ENCODE measurements at regions not wholly inside any gene's neighbourhood (a gene's known extent, or its start where the extent isn't known, plus 50 kb on each side); places are given as distances from the start of the nearest gene placed in this dataset.

DNA sequence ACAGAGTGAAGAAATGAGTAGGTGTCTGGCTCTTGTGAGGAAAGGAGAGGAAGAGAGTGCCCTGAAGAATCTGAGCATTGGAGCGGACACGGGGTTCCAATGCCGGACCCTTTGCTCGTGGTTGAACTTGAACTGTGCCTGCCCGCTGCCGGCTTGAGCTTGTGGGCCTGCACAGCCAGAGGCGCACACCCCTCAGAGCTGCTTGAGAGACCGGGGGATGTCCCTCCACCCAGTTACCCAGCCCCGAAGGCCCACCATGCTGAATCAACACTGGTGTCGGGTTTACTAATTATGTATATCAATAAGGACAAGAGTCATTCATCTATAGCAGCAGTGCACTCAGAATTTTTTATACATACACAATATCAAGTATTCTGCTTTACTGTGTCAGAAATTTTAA lies 218.3 kb upstream of the CST7 start (continued):
- TF ChIP-seq SMC3 (conservative IDR thresholded peaks at IDR 0.05; ENCODE audit: insufficient read depth, low read depth, low read length) (no peak), ZNF174 (CRISPR knock-in tag; IDR thresholded peaks at IDR 0.05) (no peak), CBX8 (IDR thresholded peaks at IDR 0.05; ENCODE audit: borderline replicate concordance, extremely low read depth, low read depth, low read length, poor library complexity, severe bottlenecking) (no peak)

DNA sequence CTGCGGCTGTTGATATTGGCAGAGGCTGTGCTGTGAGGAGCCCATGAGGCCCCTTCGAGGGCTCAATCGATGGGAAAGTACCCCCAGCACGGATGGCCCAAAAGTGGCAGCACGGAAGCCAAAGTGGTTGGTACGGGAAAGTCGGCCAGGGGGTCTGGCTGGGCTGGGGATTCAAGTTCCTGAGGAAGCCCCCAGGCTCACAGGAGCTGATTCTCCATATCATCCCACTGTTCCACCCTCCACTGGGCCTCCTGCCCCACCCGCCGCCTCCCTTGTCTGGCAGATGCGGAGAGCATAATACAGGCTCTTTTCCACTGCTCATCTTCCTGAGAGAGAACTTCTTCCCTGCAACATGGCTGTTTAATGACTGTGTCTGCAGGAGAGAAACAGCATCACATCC lies 217.8 kb upstream of the CST7 start:
- 0% methylated on average over 6 of the region's 10 CpGs for WGBS (ENCODE audit: insufficient coverage, low coverage, missing lambda C conversion rate)
- TF ChIP-seq MAFF (IDR thresholded peaks at IDR 0.05; ENCODE audit: low read length) (no peak), MYBL2 (IDR thresholded peaks at IDR 0.05; ENCODE audit: low read depth) (no peak), MYBL2 (CRISPR knock-in tag; IDR thresholded peaks at IDR 0.05; ENCODE audit: borderline replicate concordance) (no peak), BCL6 (CRISPR knock-in tag; IDR thresholded peaks at IDR 0.05) (no peak), ARID2 (IDR thresholded peaks at IDR 0.05) (no peak), CBX5 (IDR thresholded peaks at IDR 0.05; ENCODE audit: borderline replicate concordance, low read depth) (no peak), TRIM28 (IDR thresholded peaks at IDR 0.05) (no peak), PURB (CRISPR knock-in tag; IDR thresholded peaks at IDR 0.05; ENCODE audit: low read depth) (no peak), ZNF830 (CRISPR knock-in tag; IDR thresholded peaks at IDR 0.05) (no peak), ZNF696 (CRISPR knock-in tag; conservative IDR thresholded peaks at IDR 0.05) (no peak), CXXC5 (CRISPR knock-in tag; IDR thresholded peaks at IDR 0.05) (no peak)
- TF ChIP-seq, protein P1, sequence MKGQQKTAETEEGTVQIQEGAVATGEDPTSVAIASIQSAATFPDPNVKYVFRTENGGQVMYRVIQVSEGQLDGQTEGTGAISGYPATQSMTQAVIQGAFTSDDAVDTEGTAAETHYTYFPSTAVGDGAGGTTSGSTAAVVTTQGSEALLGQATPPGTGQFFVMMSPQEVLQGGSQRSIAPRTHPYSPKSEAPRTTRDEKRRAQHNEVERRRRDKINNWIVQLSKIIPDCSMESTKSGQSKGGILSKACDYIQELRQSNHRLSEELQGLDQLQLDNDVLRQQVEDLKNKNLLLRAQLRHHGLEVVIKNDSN (CRISPR knock-in tag; IDR thresholded peaks at IDR 0.05), result no peak
- TF ChIP-seq, protein P2, sequence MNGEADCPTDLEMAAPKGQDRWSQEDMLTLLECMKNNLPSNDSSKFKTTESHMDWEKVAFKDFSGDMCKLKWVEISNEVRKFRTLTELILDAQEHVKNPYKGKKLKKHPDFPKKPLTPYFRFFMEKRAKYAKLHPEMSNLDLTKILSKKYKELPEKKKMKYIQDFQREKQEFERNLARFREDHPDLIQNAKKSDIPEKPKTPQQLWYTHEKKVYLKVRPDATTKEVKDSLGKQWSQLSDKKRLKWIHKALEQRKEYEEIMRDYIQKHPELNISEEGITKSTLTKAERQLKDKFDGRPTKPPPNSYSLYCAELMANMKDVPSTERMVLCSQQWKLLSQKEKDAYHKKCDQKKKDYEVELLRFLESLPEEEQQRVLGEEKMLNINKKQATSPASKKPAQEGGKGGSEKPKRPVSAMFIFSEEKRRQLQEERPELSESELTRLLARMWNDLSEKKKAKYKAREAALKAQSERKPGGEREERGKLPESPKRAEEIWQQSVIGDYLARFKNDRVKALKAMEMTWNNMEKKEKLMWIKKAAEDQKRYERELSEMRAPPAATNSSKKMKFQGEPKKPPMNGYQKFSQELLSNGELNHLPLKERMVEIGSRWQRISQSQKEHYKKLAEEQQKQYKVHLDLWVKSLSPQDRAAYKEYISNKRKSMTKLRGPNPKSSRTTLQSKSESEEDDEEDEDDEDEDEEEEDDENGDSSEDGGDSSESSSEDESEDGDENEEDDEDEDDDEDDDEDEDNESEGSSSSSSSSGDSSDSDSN (IDR thresholded peaks at IDR 0.05; ENCODE audit: borderline replicate concordance in 1 of 2, low read depth in 2 of 2, low read length in 2 of 2), result no peak
- TF ChIP-seq, protein P3, sequence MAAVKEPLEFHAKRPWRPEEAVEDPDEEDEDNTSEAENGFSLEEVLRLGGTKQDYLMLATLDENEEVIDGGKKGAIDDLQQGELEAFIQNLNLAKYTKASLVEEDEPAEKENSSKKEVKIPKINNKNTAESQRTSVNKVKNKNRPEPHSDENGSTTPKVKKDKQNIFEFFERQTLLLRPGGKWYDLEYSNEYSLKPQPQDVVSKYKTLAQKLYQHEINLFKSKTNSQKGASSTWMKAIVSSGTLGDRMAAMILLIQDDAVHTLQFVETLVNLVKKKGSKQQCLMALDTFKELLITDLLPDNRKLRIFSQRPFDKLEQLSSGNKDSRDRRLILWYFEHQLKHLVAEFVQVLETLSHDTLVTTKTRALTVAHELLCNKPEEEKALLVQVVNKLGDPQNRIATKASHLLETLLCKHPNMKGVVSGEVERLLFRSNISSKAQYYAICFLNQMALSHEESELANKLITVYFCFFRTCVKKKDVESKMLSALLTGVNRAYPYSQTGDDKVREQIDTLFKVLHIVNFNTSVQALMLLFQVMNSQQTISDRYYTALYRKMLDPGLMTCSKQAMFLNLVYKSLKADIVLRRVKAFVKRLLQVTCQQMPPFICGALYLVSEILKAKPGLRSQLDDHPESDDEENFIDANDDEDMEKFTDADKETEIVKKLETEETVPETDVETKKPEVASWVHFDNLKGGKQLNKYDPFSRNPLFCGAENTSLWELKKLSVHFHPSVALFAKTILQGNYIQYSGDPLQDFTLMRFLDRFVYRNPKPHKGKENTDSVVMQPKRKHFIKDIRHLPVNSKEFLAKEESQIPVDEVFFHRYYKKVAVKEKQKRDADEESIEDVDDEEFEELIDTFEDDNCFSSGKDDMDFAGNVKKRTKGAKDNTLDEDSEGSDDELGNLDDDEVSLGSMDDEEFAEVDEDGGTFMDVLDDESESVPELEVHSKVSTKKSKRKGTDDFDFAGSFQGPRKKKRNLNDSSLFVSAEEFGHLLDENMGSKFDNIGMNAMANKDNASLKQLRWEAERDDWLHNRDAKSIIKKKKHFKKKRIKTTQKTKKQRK (IDR thresholded peaks at IDR 0.05; ENCODE audit: borderline replicate concordance, low read depth, low read length), result no peak

More for the DNA sequence above, 217.8 kb upstream of the CST7 start:
- no peaks in the 10 kb centered on the region for H3K79me2 ChIP-seq (ENCODE audit: control insufficient read depth, insufficient read depth, low read length)
- no peaks in the 10 kb centered on the region for H3K36me3 ChIP-seq (ENCODE audit: control insufficient read depth, insufficient read depth, low read length)
- ChIA-PET CTCF (ENCODE audit: low intra/inter-chr PET ratio) (no interaction called here), POLR2A (no interaction called here)
- no peak overlapping the region for H3K4me3 ChIP-seq
- no peaks in the 10 kb centered on the region for H3K9me3 ChIP-seq (replicated peaks; ENCODE audit: control insufficient read depth, insufficient read depth, low read depth, low read length)
- no TSS peak for BruUV-seq (replicated peaks)
- H3K27me3 ChIP-seq (ENCODE audit: control insufficient read depth in 2 of 2, insufficient read depth in 2 of 2, low read length in 2 of 2), result peaks cover 0 to 12% of the 10 kb centered on the region in 2 experiments; a peak in 1 of 5 replicates
- FAIRE-seq (no peak), ATAC-seq (no peak), DNase-seq (ENCODE audit: extremely low read depth in 1 of 4, low spot score in 3 of 4) (no peak)
- no peak overlapping the region for H2AFZ ChIP-seq (ENCODE audit: low read depth, low read length)
- H3K9ac ChIP-seq (ENCODE audit: insufficient read depth in 1 of 2, low read depth in 2 of 2, low read length in 2 of 2), result no peak overlapping the region
- H4K20me1 ChIP-seq (replicated peaks; ENCODE audit: control insufficient read depth, insufficient read depth, low read length), result no peaks in the 10 kb centered on the region
- H3K4me2 ChIP-seq (ENCODE audit: insufficient read depth, low read length), result no peak overlapping the region
- H3K27ac ChIP-seq (ENCODE audit: extremely low read depth, low read depth, low read length), result no peak overlapping the region
- H3K9me1 ChIP-seq (ENCODE audit: control insufficient read depth, insufficient read depth, low read length), result no peaks in the 10 kb centered on the region
- intact Hi-C loops (cut with micrococcal nuclease), result no loop called here
- in situ Hi-C loops (cut with MboI), result no loop called here
- no peaks in the 10 kb centered on the region for H3K4me1 ChIP-seq (replicated peaks in 1 of 2; ENCODE audit: control insufficient read depth in 2 of 2, insufficient read depth in 2 of 2, low read length in 2 of 2)
